Upper lobe of left lung (tissue), 4 donors: ENCODE measurements at regions not wholly inside any gene's neighbourhood (a gene's known extent, or its start where the extent isn't known, plus 50 kb on each side); places are given as distances from the start of the nearest gene placed in this dataset.

Experiments used
- POLR2A ChIP-seq, 4 donors: fragments of 450-650 bp; IDR thresholded peaks; one replicate each; pipeline ENCODE4 v1.5.1; 2016 to 2017; ENCODE audit warnings: antibody characterized with exemption in 4 of 4, mild to moderate bottlenecking in 2 of 4
- TF ChIP-seq, protein P1 (sequence below), 6 experiments: fragments of 450-650 bp in 4 of 6; fragments of 200-600 bp in 2 of 6; sonication (generic) in 2 of 6; IDR thresholded peaks; one replicate each; pipeline ENCODE4 v1.5.1; 2016 to 2019; ENCODE audit warnings: antibody characterized with exemption in 6 of 6

DNA sequence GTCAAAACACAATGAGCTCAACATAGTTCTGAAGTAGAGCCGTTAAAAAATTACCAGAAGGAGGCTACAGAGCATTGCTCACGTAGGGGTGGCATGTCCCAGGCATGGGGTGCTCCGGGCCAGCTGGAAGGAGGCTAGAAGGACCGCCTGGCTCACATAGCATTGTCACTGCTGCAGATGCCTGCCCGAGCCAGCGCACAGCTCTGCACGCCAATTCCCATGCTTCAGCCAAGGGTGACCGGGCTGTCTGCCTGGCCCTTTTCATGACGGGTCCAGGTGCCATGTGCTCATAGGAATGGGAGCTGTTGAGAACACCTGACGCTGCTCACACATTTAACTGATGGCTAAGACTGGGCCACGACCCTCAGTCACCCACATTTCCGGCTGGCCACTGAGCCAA, 228.9 kb upstream of the FOXF1 start:
- TF ChIP-seq, protein P1, sequence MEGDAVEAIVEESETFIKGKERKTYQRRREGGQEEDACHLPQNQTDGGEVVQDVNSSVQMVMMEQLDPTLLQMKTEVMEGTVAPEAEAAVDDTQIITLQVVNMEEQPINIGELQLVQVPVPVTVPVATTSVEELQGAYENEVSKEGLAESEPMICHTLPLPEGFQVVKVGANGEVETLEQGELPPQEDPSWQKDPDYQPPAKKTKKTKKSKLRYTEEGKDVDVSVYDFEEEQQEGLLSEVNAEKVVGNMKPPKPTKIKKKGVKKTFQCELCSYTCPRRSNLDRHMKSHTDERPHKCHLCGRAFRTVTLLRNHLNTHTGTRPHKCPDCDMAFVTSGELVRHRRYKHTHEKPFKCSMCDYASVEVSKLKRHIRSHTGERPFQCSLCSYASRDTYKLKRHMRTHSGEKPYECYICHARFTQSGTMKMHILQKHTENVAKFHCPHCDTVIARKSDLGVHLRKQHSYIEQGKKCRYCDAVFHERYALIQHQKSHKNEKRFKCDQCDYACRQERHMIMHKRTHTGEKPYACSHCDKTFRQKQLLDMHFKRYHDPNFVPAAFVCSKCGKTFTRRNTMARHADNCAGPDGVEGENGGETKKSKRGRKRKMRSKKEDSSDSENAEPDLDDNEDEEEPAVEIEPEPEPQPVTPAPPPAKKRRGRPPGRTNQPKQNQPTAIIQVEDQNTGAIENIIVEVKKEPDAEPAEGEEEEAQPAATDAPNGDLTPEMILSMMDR (IDR thresholded peaks at IDR 0.05), result no peak
- TF ChIP-seq POLR2A (IDR thresholded peaks at IDR 0.05), result no peak
